ENCODE measurements at regions not wholly inside any gene's neighbourhood (a gene's known extent, or its start where the extent isn't known, plus 50 kb on each side); places are given as distances from the start of the nearest gene placed in this dataset.
"Not testable (repeated sequence)": the region's sequence is repeated elsewhere in the genome, so short reads cannot be mapped to it uniquely, and the experiment has no call there.

- TF ChIP-seq POLR2A (IDR thresholded peaks at IDR 0.05; ENCODE audit: low read length); GATA1 (IDR thresholded peaks at IDR 0.05; ENCODE audit: low read depth, low read length): not testable (repeated sequence)
These were observed 52.3 kb upstream of the SMARCAD1 start for GRCh38 chr4:94155404-94155803.
